MM.1S (cell line): ENCODE measurements at regions not wholly inside any gene's neighbourhood (a gene's known extent, or its start where the extent isn't known, plus 50 kb on each side); places are given as distances from the start of the nearest gene placed in this dataset.
A peak's percentile ranks its signal among the peaks of the same experiment; 100 is the strongest.

Experiments used
- DNase-seq: peaks from one replicate; pipeline ENCODE4 v3.0.0-alpha.2; 2015
- H2AFZ ChIP-seq: fragments of 300-600 bp; sonication (generic); 2 replicates; pipeline ENCODE4 v1.6.0; 2016; ENCODE audit warnings: antibody characterized with exemption, low read length
- H3F3A ChIP-seq: fragments of 300-600 bp; sonication (generic); 2 replicates; pipeline ENCODE4 v1.6.1; 2016; ENCODE audit warnings: mild to moderate bottlenecking, antibody characterized with exemption, low read length, moderate library complexity, mixed read lengths; ENCODE audit not compliant: insufficient read depth
- H3K27ac ChIP-seq: fragments of 300-600 bp; sonication (generic); 2 replicates; pipeline ENCODE4 v1.5.1; 2016; ENCODE audit warnings: mild to moderate bottlenecking, low read length
- H3K27me3 ChIP-seq: fragments of 300-600 bp; sonication (generic); replicated peaks from 2 replicates; pipeline ENCODE4 v1.6.0; 2016; ENCODE audit warnings: low read length; ENCODE audit not compliant: insufficient read depth
- H3K36me3 ChIP-seq: fragments of 300-600 bp; sonication (generic); replicated peaks from 2 replicates; pipeline ENCODE4 v1.6.1; 2016; ENCODE audit warnings: mild to moderate bottlenecking, low read length, mixed read lengths; ENCODE audit not compliant: insufficient read depth
- H3K4me1 ChIP-seq: fragments of 300-600 bp; sonication (generic); 2 replicates; pipeline ENCODE4 v1.6.1; 2016; ENCODE audit warnings: low read length, mixed read lengths
- H3K4me2 ChIP-seq: fragments of 300-600 bp; sonication (generic); 2 replicates; pipeline ENCODE4 v1.6.0; 2016; ENCODE audit warnings: low read depth, low read length
- H3K4me3 ChIP-seq: fragments of 300-600 bp; sonication (generic); 2 replicates; pipeline ENCODE4 v1.5.1; 2016; ENCODE audit warnings: low read length, mixed read lengths
- H3K79me2 ChIP-seq: fragments of 300-600 bp; sonication (generic); 2 replicates; pipeline ENCODE4 v1.6.1; 2016; ENCODE audit warnings: mixed run types, low read length, mixed read lengths
- H3K9ac ChIP-seq: fragments of 300-600 bp; sonication (generic); 2 replicates; pipeline ENCODE4 v1.6.1; 2016; ENCODE audit warnings: low read length, mixed read lengths
- H3K9me2 ChIP-seq: fragments of 300-600 bp; sonication (generic); replicated peaks from 2 replicates; pipeline ENCODE4 v1.6.1; 2016; ENCODE audit warnings: mild to moderate bottlenecking, low read length, mixed read lengths; ENCODE audit not compliant: insufficient read depth
- H3K9me3 ChIP-seq: fragments of 300-600 bp; sonication (generic); replicated peaks from 2 replicates; pipeline ENCODE4 v1.6.1; 2016; ENCODE audit warnings: mild to moderate bottlenecking, low read length, mixed read lengths; ENCODE audit not compliant: insufficient read depth
- H4K20me1 ChIP-seq: fragments of 300-600 bp; sonication (generic); 2 replicates; pipeline ENCODE4 v1.6.1; 2016; ENCODE audit warnings: mild to moderate bottlenecking, low read length, moderate library complexity, mixed read lengths; ENCODE audit not compliant: insufficient read depth
- CTCF ChIP-seq: fragments of 300-600 bp; sonication (generic); IDR thresholded peaks from 2 replicates; pipeline ENCODE4 v1.5.1; 2016; ENCODE audit warnings: antibody characterized with exemption, low read length, mixed read lengths
- EZH2 ChIP-seq: fragments of 300-600 bp; sonication (generic); optimal IDR thresholded peaks from 2 replicates; pipeline ENCODE3; 2017; ENCODE audit warnings: low read depth, mild to moderate bottlenecking, antibody characterized with exemption, low read length, mixed read lengths
- EZH2phosphoT487 ChIP-seq: fragments of 300-600 bp; sonication (generic); IDR thresholded peaks from 2 replicates; pipeline ENCODE4 v1.6.1; 2018; ENCODE audit warnings: antibody characterized with exemption, low read length

GRCh38 chr7:106736508-106737201 lies 75.7 kb upstream of the CCDC71L start:
- Histone ChIP-seq H3K79me2 (no peaks in the 10 kb centered on the region), H3F3A (no peaks in the 10 kb centered on the region), H3K9me2 (no peaks in the 10 kb centered on the region), H3K4me1 (peaks cover 11% of the 10 kb centered on the region; the same call in 1 of the 2 replicates), H3K9ac (peak overlapping the region; percentile 42), H3K4me2 (peak overlapping the region; percentile 67), H2AFZ (peak overlapping the region; percentile 66), H4K20me1 (no peaks in the 10 kb centered on the region), H3K4me3 (peak overlapping the region; percentile 37), H3K36me3 (no peaks in the 10 kb centered on the region), H3K27ac (peak overlapping the region; percentile 48; the same call in 1 of the 2 replicates), H3K9me3 (no peaks in the 10 kb centered on the region), H3K27me3 (no peaks in the 10 kb centered on the region)
- no peak for TF ChIP-seq EZH2
- TF ChIP-seq CTCF: peak; percentile 96
- TF ChIP-seq EZH2phosphoT487: no peak
- peak; percentile 92 for DNase-seq

DNA sequence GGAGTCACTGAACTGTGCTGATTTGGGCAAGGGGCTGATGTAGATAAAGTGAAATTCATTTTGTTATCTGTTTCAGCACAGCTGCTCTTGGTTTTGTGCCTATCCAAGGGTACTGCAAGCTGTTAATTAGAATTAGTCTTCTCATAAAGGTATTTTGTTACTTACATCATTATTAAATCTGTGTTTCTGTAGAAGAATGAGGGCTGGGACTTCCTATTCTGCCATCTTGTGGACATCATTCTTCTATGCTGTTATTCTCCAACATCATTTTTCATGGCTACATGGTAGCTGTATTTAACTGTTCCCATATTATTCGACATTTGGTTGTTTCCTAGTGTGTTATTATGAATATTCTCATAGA lies 76.2 kb upstream of the CCDC71L start:
- TF ChIP-seq EZH2phosphoT487 (no peak), EZH2 (no peak), CTCF (peak; percentile 67)

DNA sequence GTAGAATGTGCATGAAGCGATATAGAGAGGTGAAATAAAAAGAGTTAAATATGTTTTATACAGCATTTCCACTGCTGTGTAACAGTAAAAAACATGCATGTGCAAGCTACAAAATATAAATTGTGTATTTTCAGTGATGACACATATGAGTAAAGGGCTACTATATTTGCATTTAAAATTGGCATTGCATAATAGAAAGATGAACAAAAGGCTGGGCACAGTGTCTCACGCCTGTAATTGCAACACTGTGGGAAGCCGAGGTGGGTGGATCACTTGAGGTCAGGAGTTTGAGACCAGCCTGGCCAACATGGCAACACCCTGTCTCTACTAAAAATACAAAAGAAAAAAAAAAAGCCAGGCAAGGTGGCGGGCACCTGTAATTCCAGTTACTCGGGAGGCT lies 79.8 kb upstream of the CCDC71L start:
- no peak overlapping the region for H2AFZ ChIP-seq
- no peaks in the 10 kb centered on the region for H4K20me1 ChIP-seq
- H3K4me2 ChIP-seq: no peak overlapping the region
- H3K79me2 ChIP-seq: no peaks in the 10 kb centered on the region
- H3K9me3 ChIP-seq: no peaks in the 10 kb centered on the region
- no peaks in the 10 kb centered on the region for H3K27me3 ChIP-seq
- no peak overlapping the region for H3K9ac ChIP-seq
- DNase-seq: no peak
- no peaks in the 10 kb centered on the region for H3K9me2 ChIP-seq
- no peaks in the 10 kb centered on the region for H3F3A ChIP-seq
- no peak for TF ChIP-seq EZH2phosphoT487
- TF ChIP-seq CTCF: no peak
- no peak for TF ChIP-seq EZH2
- no peak overlapping the region for H3K4me3 ChIP-seq
- no peaks in the 10 kb centered on the region for H3K36me3 ChIP-seq
- peaks cover 7% of the 10 kb centered on the region; the same call in 1 of the 2 replicates for H3K4me1 ChIP-seq
- no peak overlapping the region for H3K27ac ChIP-seq

More for the DNA sequence above, 76.2 kb upstream of the CCDC71L start:
- Histone ChIP-seq H4K20me1 (no peaks in the 10 kb centered on the region), H3K4me3 (peak overlapping the region; percentile 37; the same call in 1 of the 2 replicates), H3K27ac (peak overlapping the region; percentile 48; the same call in 1 of the 2 replicates), H3K9ac (peak overlapping the region; percentile 42), H2AFZ (peak overlapping the region; percentile 66), H3K9me2 (no peaks in the 10 kb centered on the region), H3K4me2 (peak overlapping the region; percentile 67), H3K9me3 (no peaks in the 10 kb centered on the region), H3K4me1 (peaks cover 7% of the 10 kb centered on the region; the same call in 1 of the 2 replicates), H3K79me2 (no peaks in the 10 kb centered on the region), H3K36me3 (no peaks in the 10 kb centered on the region), H3F3A (no peaks in the 10 kb centered on the region), H3K27me3 (no peaks in the 10 kb centered on the region)
- peak; percentile 66 for DNase-seq
